ENCODE measurements at regions not wholly inside any gene's neighbourhood (a gene's known extent, or its start where the extent isn't known, plus 50 kb on each side); places are given as distances from the start of the nearest gene placed in this dataset.

GRCh38 chrX:10906866-10907265, 204.3 kb upstream of the HCCS start (continued):
- TF ChIP-seq ZBTB40 (IDR thresholded peaks at IDR 0.05; ENCODE audit: borderline replicate concordance): no peak
- no peak for TF ChIP-seq MYB (IDR thresholded peaks at IDR 0.05; ENCODE audit: borderline replicate concordance, low read depth, low read length)
- TF ChIP-seq CBFB (IDR thresholded peaks at IDR 0.05; ENCODE audit: low read depth): no peak

- Histone ChIP-seq H3K27me3 (replicated peaks in 1 of 2; ENCODE audit: control insufficient read depth in 2 of 2, insufficient read depth in 2 of 2, low read length in 1 of 2) (no peaks in the 10 kb centered on the region), H4K20me1 (ENCODE audit: control insufficient read depth, insufficient read depth) (no peaks in the 10 kb centered on the region), H3K27ac (ENCODE audit: control insufficient read depth, insufficient read depth) (no peak overlapping the region), H3K9me3 (replicated peaks; ENCODE audit: control insufficient read depth, insufficient read depth, low read length) (no peaks in the 10 kb centered on the region; the same call in 2 of the 3 replicates), H3K79me2 (ENCODE audit: control insufficient read depth, insufficient read depth, low read length) (no peaks in the 10 kb centered on the region), H2AFZ (ENCODE audit: control insufficient read depth, low read depth, low read length) (no peak overlapping the region), H3K9ac (ENCODE audit: control insufficient read depth, insufficient read depth, low read length) (no peak overlapping the region), H3K36me3 (ENCODE audit: control insufficient read depth in 2 of 2, insufficient read depth in 2 of 2, low read length in 1 of 2) (no peaks in the 10 kb centered on the region), H3K4me1 (ENCODE audit: control insufficient read depth, insufficient read depth, low read length) (no peaks in the 10 kb centered on the region), H3K4me3 (no peak overlapping the region), H3K4me2 (ENCODE audit: control insufficient read depth, insufficient read depth) (no peak overlapping the region)
- ATAC-seq (no peak), DNase-seq (ENCODE audit: low read depth, low spot score) (no peak), FAIRE-seq (no peak)
- in situ Hi-C loops (cut with MboI): no loop called here
- CTCF ChIA-PET: no interaction called here
- SMC1A ChIA-PET (ENCODE audit: uncharacterized antibody, unreplicated experiment): no interaction called here
- POLR2A ChIA-PET: no interaction called here
- no TSS peak for BruUV-seq (replicated peaks)
- RAD21 ChIA-PET (ENCODE audit: unreplicated experiment): no interaction called here
- TF ChIP-seq JUNB (IDR thresholded peaks at IDR 0.05) (no peak), ZNF217 (IDR thresholded peaks at IDR 0.05) (no peak), E2F8 (IDR thresholded peaks at IDR 0.05; ENCODE audit: low read depth, partially characterized antibody) (no peak), HSF1 (IDR thresholded peaks at IDR 0.05; ENCODE audit: low read depth, low read length) (no peak), GABPA (IDR thresholded peaks at IDR 0.05; ENCODE audit: low read depth) (no peak), SP1 (IDR thresholded peaks at IDR 0.05; ENCODE audit: low read depth, low read length) (no peak), IRF4 (IDR thresholded peaks at IDR 0.05; ENCODE audit: low read depth, low read length) (no peak), ZBTB33 (IDR thresholded peaks at IDR 0.05) (no peak), RUNX3 (IDR thresholded peaks at IDR 0.05; ENCODE audit: low read length) (no peak)
- intact Hi-C loops (cut with micrococcal nuclease; ENCODE audit: unreplicated experiment): no loop called here
Observed at GRCh38 chrX:10922159-10922558, 189.0 kb upstream of the HCCS start.
